SIG-M5 (cell line): ENCODE measurements at regions not wholly inside any gene's neighbourhood (a gene's known extent, or its start where the extent isn't known, plus 50 kb on each side); places are given as distances from the start of the nearest gene placed in this dataset.

Experiments
- DNase-seq: peaks from one replicate; lab custom pipeline; 2025; lab: John Stamatoyannopoulos, UW

DNA sequence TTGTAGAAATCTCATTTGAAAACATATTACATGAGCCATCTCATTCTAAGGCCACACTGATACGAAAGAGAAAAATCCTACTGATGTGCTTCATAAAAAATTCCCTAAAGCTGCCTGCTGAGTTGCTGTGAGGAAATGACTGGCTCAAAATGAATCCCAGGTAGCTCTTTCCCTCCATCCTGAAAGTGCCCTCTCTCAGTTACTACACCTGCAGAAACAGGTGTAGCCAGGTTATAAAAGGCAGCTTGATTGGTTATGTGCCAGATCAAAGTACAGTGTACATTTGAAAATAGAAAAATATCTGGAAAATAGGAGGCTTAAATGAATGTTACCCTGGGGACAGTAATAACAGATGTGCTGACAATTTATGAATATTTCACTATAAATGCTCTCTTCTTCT lies 833.4 kb upstream of the ADGRL4 start:
- DNase-seq: no peak

- no peak for DNase-seq
Measured at GRCh38 chr1:79827446-79827845, 820.9 kb upstream of the ADGRL4 start.

GRCh38 chr1:79825551-79825950 lies 819.0 kb upstream of the ADGRL4 start:
- DNase-seq: no peak

DNA sequence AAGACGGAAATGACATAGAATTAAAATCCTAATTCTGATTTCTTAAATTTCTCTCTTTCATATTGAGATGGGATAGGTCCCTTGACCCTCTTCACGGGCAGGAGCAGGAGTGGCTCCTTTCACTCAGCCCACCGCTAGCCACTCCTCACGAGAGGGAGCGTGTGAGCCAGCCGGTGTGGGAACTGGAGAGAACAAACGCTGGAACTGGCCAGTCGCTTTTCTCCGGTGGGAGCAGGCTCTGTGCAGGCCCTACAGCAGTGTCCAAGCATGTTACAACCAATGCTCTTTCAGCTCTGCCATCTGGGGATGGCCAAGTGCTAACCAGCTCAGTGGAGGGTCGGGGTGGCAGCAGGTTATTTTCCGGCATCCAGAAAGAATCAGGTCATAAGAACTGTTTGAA lies 815.5 kb upstream of the ADGRL4 start:
- no peak for DNase-seq

DNA sequence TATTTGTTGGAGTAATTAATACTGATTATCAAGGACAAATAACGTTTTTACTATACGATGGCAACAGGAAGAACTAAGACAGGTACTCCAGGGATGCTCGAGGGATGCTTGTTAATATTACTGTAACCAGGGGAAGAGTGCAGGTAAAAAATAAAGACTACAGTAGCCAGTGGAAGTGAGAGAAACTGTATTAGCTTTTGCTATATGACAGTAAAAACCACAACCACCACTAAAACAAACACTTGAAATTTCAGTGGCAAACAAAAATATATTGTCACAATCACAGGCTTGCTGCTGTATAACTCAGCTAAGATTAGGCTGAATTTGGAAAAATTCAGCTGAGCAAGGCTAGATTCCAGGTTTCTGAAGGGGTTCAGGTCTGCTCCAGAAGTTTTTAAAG lies 812.6 kb upstream of the ADGRL4 start:
- no peak for DNase-seq

DNA sequence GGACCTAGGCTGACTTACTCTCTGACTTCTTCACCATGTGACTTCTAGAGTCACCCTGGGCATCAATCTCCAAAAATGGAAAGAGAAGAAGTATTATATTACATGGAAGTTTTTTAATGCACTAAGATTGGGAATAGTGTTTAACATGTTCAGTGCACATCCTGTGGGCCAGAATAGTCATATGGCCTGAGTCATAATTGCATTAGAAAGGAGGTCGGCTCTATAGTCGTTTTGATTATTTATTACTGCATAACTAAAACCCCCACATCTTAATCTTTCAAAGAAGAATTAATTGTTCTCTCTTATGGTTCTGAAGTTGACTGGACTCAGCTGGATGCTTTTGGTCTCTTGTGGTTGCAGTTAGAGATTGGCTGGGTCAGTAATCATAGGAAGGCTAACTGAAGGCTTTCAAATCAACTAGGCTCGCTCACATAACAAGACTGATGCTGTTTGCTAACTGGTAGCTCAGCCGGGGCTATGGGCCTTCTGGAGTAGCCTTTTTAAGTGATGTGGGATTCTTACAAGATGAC lies 810.6 kb upstream of the ADGRL4 start:
- DNase-seq: no peak

- DNase-seq: no peak
Measured at GRCh38 chr1:79815115-79815514, 808.6 kb upstream of the ADGRL4 start.

DNA sequence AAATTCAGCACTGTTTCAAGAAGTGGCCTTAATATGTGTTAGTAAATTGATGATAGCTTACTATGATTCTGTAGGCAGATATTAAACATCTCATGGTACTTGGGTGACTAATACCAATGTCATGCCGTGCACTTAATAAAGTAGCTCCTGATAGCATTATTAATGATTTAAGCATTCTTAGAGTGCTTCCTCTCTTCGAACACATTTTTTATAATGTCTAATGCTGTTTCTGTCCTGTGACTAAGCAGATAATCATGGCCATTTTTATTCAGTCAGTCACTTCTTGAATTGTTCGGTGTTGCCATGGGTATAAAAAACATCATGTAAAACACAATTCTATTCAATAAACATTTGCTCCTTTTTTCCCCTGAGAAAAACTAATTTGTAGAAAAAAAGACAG lies 804.6 kb upstream of the ADGRL4 start:
- no peak for DNase-seq

GRCh38 chr1:79808816-79809475 lies 802.4 kb upstream of the ADGRL4 start:
- no peak for DNase-seq

- no peak for DNase-seq
Measured at GRCh38 chr1:79807816-79808215, 801.3 kb upstream of the ADGRL4 start.

DNA sequence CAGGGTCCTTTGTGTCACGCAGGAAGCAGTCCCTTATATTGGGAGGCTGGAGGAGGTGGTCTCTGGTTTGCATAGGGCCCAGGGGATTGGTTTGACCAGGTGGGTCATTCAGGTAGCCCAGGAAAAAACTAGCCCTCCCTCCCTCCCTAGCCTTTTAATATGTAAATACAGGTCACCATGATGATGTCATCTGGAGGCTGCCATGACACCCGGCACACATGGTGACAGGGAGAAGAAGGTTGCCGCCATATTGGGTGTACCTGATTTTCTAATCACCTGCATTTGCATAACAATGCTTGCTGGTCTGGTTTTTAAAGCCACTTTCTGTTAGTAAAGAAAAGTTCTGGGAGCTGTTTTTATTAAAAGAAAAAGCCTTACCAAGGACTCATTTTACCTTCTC lies 791.0 kb upstream of the ADGRL4 start:
- no peak for DNase-seq

DNA sequence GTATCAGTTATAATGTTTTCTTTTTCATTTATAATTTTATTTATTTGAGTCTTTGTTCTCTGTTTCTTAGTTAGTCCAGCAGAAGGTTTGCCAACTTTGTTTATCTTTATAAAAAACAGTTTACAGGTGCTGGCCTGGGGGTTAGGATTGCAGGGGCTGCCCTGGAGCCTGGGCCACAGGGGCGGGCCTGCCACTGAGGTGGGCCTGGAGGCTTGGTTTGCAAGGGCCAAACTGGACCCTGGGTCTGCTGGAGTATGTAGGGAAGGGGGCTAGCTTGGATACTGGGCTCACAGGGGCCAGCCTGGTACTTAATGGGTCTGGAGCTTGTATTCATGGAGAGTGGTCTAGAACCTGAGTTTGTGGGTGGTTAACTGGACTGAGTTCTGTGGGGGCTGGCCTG lies 789.9 kb upstream of the ADGRL4 start:
- DNase-seq: no peak

- DNase-seq: no peak
Measured at GRCh38 chr1:79792219-79792930, 785.8 kb upstream of the ADGRL4 start.

DNA sequence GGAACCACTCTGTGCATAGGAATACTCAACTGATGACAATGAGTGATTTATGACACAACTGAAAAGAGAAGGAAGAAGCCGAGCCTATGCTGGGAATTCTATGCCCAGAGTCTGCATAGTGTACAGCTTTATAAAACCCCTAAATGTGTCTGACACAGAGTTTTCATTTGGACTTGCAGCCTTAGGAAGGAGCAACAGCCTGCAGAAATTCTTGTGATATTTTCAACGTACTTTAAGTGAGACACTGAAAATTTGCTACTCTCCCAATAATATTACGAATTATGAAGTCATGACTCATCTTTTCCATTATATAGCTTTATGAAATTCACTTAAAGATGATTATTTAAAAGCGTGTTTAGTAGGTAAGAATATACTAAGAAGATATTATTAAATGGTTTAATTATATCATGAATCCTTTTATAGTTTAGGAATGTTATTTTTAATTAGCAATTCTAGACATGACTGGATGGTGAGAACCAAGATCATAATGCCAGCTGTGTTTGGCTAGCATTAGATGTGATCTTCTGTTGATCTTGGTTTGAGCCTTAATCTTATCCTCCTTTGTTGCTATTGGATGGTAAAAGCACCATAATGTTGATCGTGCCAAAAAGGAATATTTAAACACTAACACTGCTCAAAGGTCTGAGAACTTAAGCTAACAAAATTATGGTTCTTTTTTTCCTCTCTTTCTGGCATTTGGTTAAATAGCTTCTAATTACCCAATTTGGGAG lies 785.1 kb upstream of the ADGRL4 start:
- DNase-seq: no peak

- DNase-seq: no peak
Measured at GRCh38 chr1:79790950-79791349, 784.4 kb upstream of the ADGRL4 start.

DNA sequence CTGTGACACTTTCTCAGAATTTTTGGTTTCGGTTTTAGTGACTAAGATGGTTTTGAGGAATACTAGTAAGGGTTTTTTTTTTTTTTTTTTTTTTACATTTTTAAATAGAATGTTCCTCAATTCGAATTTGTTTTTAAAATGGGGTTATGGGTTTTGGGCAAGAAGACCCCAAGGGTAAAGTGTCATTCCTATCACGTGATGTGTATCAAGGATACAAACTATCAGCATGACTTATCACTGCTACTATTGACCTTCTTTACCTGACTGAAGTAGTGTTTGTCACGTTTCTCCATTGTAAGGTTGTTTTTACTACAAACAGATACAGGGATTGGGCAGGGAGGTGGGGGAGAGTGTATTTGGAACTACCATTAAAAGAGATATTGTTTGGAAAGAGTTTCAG lies 781.1 kb upstream of the ADGRL4 start:
- no peak for DNase-seq

DNA sequence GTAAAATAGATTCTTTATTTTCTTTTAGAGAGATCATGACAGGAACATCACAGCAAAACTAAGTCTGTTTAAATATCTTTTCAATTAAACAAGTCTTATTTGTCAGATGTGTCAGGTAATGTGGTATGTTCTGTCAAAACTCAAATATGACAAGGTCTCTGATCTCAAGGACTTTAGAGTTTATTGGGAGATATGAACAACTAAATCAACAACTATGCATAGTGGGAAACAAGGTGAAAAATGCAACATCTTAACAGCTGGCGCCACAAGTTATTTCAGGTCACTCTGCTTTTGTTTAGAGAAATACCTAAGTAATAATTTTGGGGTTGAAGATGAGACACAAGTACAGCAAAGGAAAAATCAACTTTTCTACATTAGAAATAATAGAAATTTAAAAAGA lies 779.4 kb upstream of the ADGRL4 start:
- DNase-seq: no peak

DNA sequence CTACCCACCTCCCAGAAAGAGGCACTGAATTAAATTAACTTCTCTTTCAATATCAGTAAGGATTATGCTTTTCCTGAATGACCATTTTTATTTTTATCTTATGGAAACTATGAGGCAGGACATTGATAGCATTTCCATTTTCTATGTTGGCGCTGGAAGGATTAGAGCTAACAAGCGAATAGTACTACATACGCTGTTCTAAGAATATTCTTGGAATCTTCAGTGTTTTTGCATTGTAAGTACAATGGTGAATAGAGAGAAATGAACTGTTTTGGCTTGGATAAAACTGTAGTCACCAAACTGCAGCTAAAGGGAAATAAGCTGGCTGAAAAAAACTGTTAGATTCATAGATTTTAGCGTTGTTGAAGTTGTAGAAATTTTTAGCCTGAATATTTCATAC lies 779.0 kb upstream of the ADGRL4 start:
- DNase-seq: no peak

DNA sequence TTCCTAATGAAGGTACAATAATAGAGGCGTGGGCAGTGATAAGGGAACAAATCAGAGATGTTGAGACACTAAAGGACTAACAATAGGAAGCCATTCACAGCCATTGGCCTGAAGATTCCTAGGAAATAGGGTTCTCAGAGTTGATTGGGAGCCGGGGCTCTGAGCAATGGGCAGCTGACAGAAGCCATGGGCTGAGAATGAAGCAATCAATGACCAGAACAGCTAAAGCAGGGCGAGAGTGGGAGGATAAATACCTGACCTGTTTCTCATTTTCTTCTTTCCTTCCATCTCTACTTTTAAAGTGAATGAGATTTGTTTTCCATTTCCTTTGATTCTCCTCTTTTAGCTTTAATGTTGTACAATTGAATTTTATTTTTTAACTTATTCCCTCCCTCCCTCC lies 774.7 kb upstream of the ADGRL4 start:
- DNase-seq: no peak

- DNase-seq: no peak
Measured at GRCh38 chr1:79777481-79778219, 771.1 kb upstream of the ADGRL4 start.

- DNase-seq: no peak
Measured at GRCh38 chr1:79775402-79775801, 768.9 kb upstream of the ADGRL4 start.

DNA sequence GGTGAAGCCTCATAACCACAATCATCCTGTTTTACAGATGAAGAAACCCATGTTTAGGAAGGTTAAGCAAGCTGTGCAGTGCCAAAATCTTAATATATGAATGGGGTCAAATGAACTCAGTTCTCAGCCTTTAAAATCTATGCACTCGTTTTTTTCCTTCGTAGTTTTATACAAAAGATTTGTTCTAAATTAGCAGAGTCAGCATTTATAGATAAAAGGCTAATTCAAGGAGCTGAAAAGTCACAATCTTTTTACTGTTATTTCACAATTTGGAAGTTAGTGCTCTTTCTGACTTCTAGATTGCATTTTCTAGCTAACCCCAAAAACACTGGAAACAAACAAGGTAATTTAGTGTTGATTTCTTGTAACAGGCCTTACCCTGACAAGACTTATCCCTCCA lies 766.9 kb upstream of the ADGRL4 start:
- no peak for DNase-seq
